RWPE2 (cell line): ENCODE measurements at regions not wholly inside any gene's neighbourhood (a gene's known extent, or its start where the extent isn't known, plus 50 kb on each side); places are given as distances from the start of the nearest gene placed in this dataset.

ENCODE experiments used
- ATAC-seq: fragments of 200-7000 bp; cut with Tn5 transposase; 3 replicates; pipeline ENCODE4 v1.9.1; 2021; ENCODE audit warnings: low read depth
- DNase-seq: peaks from one replicate; pipeline ENCODE4 v3.0.0-alpha.2; 2020; ENCODE audit warnings: low spot score
- H3K27ac ChIP-seq: fragments of 450-650 bp; 2 replicates; pipeline ENCODE4 v1.5.1; 2017; ENCODE audit warnings: mild to moderate bottlenecking; ENCODE audit not compliant: poor library complexity, severe bottlenecking
- H3K27me3 ChIP-seq: fragments of 250-450 bp; sonication (Bioruptor Pico); 2 replicates; pipeline ENCODE4 v1.5.1; 2021; ENCODE audit warnings: mild to moderate bottlenecking, moderate library complexity; ENCODE audit not compliant: insufficient read depth, poor library complexity, severe bottlenecking
- H3K36me3 ChIP-seq: fragments of 250-450 bp; sonication (Bioruptor Pico); 2 replicates; pipeline ENCODE4 v1.5.1; 2020; ENCODE audit warnings: low read depth, mild to moderate bottlenecking, moderate library complexity
- H3K4me1 ChIP-seq: fragments of 250-450 bp; sonication (Bioruptor Pico); 2 replicates; pipeline ENCODE4 v1.5.1; 2021; ENCODE audit warnings: mild to moderate bottlenecking, moderate library complexity; ENCODE audit not compliant: insufficient read depth, poor library complexity, severe bottlenecking
- H3K4me3 ChIP-seq: fragments of 250-450 bp; sonication (Bioruptor Pico); 2 replicates; pipeline ENCODE4 v1.5.1; 2021; ENCODE audit warnings: mild to moderate bottlenecking, moderate library complexity; ENCODE audit not compliant: severe bottlenecking
- H3K9me3 ChIP-seq: fragments of 250-450 bp; sonication (Bioruptor Pico); 2 replicates; pipeline ENCODE4 v1.5.1; 2021; ENCODE audit warnings: mild to moderate bottlenecking, moderate library complexity; ENCODE audit not compliant: severe bottlenecking
- CTCF ChIP-seq: fragments of 450-650 bp; IDR thresholded peaks from one replicate; pipeline ENCODE4 v1.5.1; 2017; ENCODE audit warnings: mild to moderate bottlenecking, moderate library complexity; ENCODE audit not compliant: poor library complexity, severe bottlenecking

DNA sequence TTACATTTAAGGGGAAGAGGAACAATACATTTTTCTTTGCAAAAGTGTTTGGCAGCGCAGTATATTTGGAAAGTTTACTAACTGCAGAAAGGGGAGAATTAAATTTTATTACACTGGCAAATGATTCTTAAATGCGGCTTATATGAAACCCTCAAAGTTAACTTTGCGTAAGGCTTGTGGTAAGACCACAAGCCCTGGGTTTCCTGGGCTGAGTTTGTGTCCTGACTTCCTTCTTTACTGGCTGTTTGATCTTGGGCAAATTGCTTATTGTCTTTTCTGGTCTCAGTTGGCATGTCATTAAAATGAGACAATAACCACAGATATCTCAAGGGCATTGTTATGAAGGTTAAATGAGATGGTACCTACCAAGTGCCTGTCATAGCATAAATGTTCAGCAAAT, 106.8 kb downstream of the GLRX3 start:
- H3K4me1 ChIP-seq, result no peaks in the 10 kb centered on the region
- DNase-seq, result no peak
- no peaks in the 10 kb centered on the region for H3K27me3 ChIP-seq
- H3K27ac ChIP-seq, result no peak overlapping the region
- H3K36me3 ChIP-seq, result no peaks in the 10 kb centered on the region
- no peaks in the 10 kb centered on the region for H3K9me3 ChIP-seq
- no peak for TF ChIP-seq CTCF
- ATAC-seq, result no peak
- H3K4me3 ChIP-seq, result no peak overlapping the region

DNA sequence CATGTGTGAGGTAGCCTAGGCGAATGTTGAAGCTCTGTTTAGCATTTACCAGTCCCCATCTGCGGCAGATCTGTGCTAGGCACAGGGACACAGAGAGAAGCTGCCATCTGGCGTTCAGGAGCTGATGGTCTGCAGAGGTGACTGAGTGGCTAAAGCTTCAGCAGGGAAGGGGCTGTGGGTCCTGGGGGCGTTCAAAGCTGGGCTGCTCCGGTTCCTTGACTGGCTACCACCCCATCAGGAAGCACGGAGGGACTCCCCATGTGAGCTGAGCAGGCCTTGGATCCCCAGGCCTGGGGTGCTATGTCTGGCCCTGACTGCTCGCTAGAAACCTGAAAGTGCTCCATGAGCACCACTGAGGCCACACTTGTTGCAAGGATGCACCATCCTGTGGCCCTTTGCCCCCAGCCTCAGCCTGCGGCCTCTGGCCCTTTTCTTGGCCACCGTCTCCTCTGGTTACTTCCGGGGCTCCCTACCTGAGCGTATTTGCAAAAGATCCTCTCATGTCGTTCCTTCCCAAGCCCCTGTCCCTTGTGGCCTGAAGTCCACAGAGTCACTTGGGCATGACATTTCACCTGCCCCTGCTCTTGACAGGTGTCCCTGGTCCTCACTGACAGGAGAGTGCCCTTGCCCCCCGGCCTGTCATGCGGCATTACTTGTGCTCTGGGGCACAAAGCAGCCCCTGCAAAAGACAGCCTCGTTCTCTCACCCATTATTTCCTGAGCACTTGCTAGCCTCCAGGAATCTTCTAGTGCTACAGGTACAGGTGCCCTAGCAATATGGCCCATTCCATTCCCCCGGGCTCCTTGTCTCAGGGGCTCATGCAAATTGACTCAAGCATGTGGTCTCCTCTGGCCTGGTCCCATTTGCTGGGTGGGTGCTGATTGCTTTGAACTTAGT, 108.1 kb downstream of the GLRX3 start:
- no peaks in the 10 kb centered on the region for H3K9me3 ChIP-seq
- H3K4me1 ChIP-seq, result no peaks in the 10 kb centered on the region
- H3K4me3 ChIP-seq, result no peak overlapping the region
- DNase-seq, result no peak
- TF ChIP-seq CTCF, result no peak
- H3K27ac ChIP-seq, result no peak overlapping the region
- H3K27me3 ChIP-seq, result no peaks in the 10 kb centered on the region
- no peak for ATAC-seq
- H3K36me3 ChIP-seq, result no peaks in the 10 kb centered on the region

DNA sequence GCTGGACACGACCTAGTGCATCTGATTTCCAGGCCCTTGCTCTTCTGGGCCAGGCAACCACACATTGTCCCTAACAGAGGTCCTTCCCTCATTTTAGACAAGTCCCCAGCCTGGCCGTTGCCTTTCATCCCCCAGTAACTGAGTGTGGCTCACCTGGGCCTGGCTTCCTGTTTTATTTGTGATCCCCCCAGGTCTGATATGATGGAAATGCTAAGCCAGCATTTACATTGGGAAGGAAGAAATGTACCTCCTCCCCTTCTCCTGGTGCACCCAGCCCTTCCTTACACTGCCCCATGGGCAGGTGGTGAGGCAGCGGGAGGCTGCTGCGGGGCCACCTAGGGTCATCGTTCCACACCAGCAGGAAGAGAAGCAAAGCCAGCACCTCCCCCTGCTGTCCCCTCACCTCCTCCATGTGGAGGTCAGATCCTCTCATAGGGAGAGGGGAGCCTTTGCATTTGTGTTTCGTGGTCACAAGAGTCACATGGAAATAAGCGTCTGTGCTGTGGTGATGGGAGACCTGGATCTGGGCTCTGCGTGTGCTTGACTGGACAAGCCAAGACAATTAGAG, 108.8 kb downstream of the GLRX3 start:
- no peak for DNase-seq

GRCh38 chr10:130246113-130246512, 109.9 kb downstream of the GLRX3 start:
- Histone ChIP-seq H3K27ac (no peak overlapping the region), H3K36me3 (no peaks in the 10 kb centered on the region), H3K27me3 (no peaks in the 10 kb centered on the region), H3K4me3 (no peak overlapping the region), H3K9me3 (no peaks in the 10 kb centered on the region), H3K4me1 (no peaks in the 10 kb centered on the region)
- no peak for TF ChIP-seq CTCF
- ATAC-seq, result no peak
- no peak for DNase-seq

More for the DNA sequence above, 108.8 kb downstream of the GLRX3 start:
- Histone ChIP-seq H3K9me3 (no peaks in the 10 kb centered on the region), H3K4me1 (no peaks in the 10 kb centered on the region), H3K4me3 (no peak overlapping the region), H3K36me3 (no peaks in the 10 kb centered on the region), H3K27ac (no peak overlapping the region), H3K27me3 (no peaks in the 10 kb centered on the region)
- no peak for ATAC-seq
- no peak for TF ChIP-seq CTCF

DNA sequence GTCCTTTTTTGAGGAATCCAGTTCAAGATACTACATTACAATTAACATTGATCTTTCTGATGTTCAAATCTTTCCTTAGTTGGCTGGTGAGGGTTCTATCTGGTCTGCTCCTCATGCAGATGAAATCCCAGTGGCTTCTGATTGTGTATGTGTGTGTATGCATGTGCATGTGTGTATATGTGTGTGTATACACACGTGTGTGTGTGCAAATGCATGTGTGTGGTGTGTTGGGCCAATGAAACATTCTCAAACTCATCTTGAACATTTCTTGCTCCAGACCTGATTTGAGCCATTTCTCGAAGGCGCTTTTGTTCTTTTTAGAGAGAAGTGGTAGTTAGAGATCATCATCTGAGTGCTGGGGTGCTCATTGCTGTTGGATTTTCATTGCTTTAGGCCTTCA, 113.9 kb downstream of the GLRX3 start:
- no peaks in the 10 kb centered on the region for H3K36me3 ChIP-seq
- DNase-seq (no peak), ATAC-seq (no peak)
- no peak for TF ChIP-seq CTCF
- no peaks in the 10 kb centered on the region for H3K4me1 ChIP-seq
- H3K27me3 ChIP-seq, result no peaks in the 10 kb centered on the region
- no peak overlapping the region for H3K4me3 ChIP-seq
- H3K9me3 ChIP-seq, result no peaks in the 10 kb centered on the region
- H3K27ac ChIP-seq, result no peak overlapping the region
